MM.1S (cell line): ENCODE measurements at regions not wholly inside any gene's neighbourhood (a gene's known extent, or its start where the extent isn't known, plus 50 kb on each side); places are given as distances from the start of the nearest gene placed in this dataset.

Experiments
- DNase-seq: peaks from one replicate; pipeline ENCODE4 v3.0.0-alpha.2; 2015
- H2AFZ ChIP-seq: fragments of 300-600 bp; sonication (generic); 2 replicates; pipeline ENCODE4 v1.6.0; 2016; ENCODE audit warnings: antibody characterized with exemption, low read length
- H3F3A ChIP-seq: fragments of 300-600 bp; sonication (generic); 2 replicates; pipeline ENCODE4 v1.6.1; 2016; ENCODE audit warnings: mild to moderate bottlenecking, antibody characterized with exemption, low read length, moderate library complexity, mixed read lengths; ENCODE audit not compliant: insufficient read depth
- H3K27ac ChIP-seq: fragments of 300-600 bp; sonication (generic); 2 replicates; pipeline ENCODE4 v1.5.1; 2016; ENCODE audit warnings: mild to moderate bottlenecking, low read length
- H3K27me3 ChIP-seq: fragments of 300-600 bp; sonication (generic); replicated peaks from 2 replicates; pipeline ENCODE4 v1.6.0; 2016; ENCODE audit warnings: low read length; ENCODE audit not compliant: insufficient read depth
- H3K36me3 ChIP-seq: fragments of 300-600 bp; sonication (generic); replicated peaks from 2 replicates; pipeline ENCODE4 v1.6.1; 2016; ENCODE audit warnings: mild to moderate bottlenecking, low read length, mixed read lengths; ENCODE audit not compliant: insufficient read depth
- H3K4me1 ChIP-seq: fragments of 300-600 bp; sonication (generic); 2 replicates; pipeline ENCODE4 v1.6.1; 2016; ENCODE audit warnings: low read length, mixed read lengths
- H3K4me2 ChIP-seq: fragments of 300-600 bp; sonication (generic); 2 replicates; pipeline ENCODE4 v1.6.0; 2016; ENCODE audit warnings: low read depth, low read length
- H3K4me3 ChIP-seq: fragments of 300-600 bp; sonication (generic); 2 replicates; pipeline ENCODE4 v1.5.1; 2016; ENCODE audit warnings: low read length, mixed read lengths
- H3K79me2 ChIP-seq: fragments of 300-600 bp; sonication (generic); 2 replicates; pipeline ENCODE4 v1.6.1; 2016; ENCODE audit warnings: mixed run types, low read length, mixed read lengths
- H3K9ac ChIP-seq: fragments of 300-600 bp; sonication (generic); 2 replicates; pipeline ENCODE4 v1.6.1; 2016; ENCODE audit warnings: low read length, mixed read lengths
- H3K9me2 ChIP-seq: fragments of 300-600 bp; sonication (generic); replicated peaks from 2 replicates; pipeline ENCODE4 v1.6.1; 2016; ENCODE audit warnings: mild to moderate bottlenecking, low read length, mixed read lengths; ENCODE audit not compliant: insufficient read depth
- H3K9me3 ChIP-seq: fragments of 300-600 bp; sonication (generic); replicated peaks from 2 replicates; pipeline ENCODE4 v1.6.1; 2016; ENCODE audit warnings: mild to moderate bottlenecking, low read length, mixed read lengths; ENCODE audit not compliant: insufficient read depth
- H4K20me1 ChIP-seq: fragments of 300-600 bp; sonication (generic); 2 replicates; pipeline ENCODE4 v1.6.1; 2016; ENCODE audit warnings: mild to moderate bottlenecking, low read length, moderate library complexity, mixed read lengths; ENCODE audit not compliant: insufficient read depth
- EZH2 ChIP-seq: fragments of 300-600 bp; sonication (generic); optimal IDR thresholded peaks from 2 replicates; pipeline ENCODE3; 2017; ENCODE audit warnings: low read depth, mild to moderate bottlenecking, antibody characterized with exemption, low read length, mixed read lengths
- EZH2phosphoT487 ChIP-seq: fragments of 300-600 bp; sonication (generic); IDR thresholded peaks from 2 replicates; pipeline ENCODE4 v1.6.1; 2018; ENCODE audit warnings: antibody characterized with exemption, low read length
- TF ChIP-seq, protein P1 (sequence below): fragments of 300-600 bp; sonication (generic); IDR thresholded peaks from 2 replicates; pipeline ENCODE4 v1.5.1; 2016; ENCODE audit warnings: antibody characterized with exemption, low read length, mixed read lengths

DNA sequence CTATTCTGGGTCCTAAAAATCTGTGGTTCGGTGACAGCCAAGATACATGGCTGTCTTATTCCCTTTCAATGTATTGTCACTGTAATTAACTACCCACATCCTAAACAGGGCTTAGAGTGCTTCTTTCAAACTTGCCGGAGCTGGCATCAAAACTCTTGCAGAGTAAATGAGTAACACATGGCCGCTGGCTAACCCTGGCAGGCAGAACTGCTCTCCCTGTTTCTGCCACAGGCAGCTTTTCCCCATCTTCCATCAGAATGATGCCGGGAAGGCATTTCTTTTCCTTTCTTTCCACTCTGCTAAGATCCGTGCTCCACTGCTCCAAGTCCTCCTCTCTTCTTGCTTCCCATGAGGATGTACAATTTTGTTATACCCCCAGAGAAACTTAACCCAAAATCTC, 54.8 kb upstream of the PTPRM start:
- Histone ChIP-seq H3K27me3 (no peaks in the 10 kb centered on the region), H3K9ac (no peak overlapping the region), H3K27ac (no peak overlapping the region), H3K79me2 (no peaks in the 10 kb centered on the region), H3K4me2 (no peak overlapping the region), H3K9me3 (no peaks in the 10 kb centered on the region), H4K20me1 (no peaks in the 10 kb centered on the region), H3K4me1 (no peaks in the 10 kb centered on the region), H3K36me3 (no peaks in the 10 kb centered on the region), H2AFZ (no peak overlapping the region), H3K4me3 (no peak overlapping the region), H3F3A (no peaks in the 10 kb centered on the region), H3K9me2 (no peaks in the 10 kb centered on the region)
- DNase-seq, result no peak
- TF ChIP-seq EZH2phosphoT487 (no peak), EZH2 (no peak)
- TF ChIP-seq, protein P1, sequence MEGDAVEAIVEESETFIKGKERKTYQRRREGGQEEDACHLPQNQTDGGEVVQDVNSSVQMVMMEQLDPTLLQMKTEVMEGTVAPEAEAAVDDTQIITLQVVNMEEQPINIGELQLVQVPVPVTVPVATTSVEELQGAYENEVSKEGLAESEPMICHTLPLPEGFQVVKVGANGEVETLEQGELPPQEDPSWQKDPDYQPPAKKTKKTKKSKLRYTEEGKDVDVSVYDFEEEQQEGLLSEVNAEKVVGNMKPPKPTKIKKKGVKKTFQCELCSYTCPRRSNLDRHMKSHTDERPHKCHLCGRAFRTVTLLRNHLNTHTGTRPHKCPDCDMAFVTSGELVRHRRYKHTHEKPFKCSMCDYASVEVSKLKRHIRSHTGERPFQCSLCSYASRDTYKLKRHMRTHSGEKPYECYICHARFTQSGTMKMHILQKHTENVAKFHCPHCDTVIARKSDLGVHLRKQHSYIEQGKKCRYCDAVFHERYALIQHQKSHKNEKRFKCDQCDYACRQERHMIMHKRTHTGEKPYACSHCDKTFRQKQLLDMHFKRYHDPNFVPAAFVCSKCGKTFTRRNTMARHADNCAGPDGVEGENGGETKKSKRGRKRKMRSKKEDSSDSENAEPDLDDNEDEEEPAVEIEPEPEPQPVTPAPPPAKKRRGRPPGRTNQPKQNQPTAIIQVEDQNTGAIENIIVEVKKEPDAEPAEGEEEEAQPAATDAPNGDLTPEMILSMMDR, result no peak

DNA sequence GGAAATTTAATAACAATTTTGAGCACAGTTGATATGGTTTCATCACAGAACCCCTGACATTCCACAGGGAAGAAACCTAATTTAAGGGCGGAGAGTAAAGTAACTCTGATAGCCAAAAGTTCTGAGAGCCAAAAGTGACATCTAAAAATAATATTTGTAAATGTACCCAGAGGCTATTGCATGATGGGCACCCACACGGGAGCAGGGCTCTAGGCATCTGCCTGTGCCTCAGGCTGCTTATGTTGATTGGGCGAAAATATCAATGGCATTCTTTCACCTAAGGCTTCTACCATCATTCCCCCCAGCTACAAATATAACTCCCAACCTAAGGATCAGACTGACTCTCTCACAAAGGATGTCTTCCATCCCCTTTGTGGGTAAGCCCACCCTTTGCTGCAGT, 54.1 kb upstream of the PTPRM start:
- TF ChIP-seq, protein P1, result no peak
- TF ChIP-seq EZH2, result no peak
- TF ChIP-seq EZH2phosphoT487, result no peak
- Histone ChIP-seq H4K20me1 (no peaks in the 10 kb centered on the region), H3K4me1 (no peaks in the 10 kb centered on the region), H2AFZ (no peak overlapping the region), H3F3A (no peaks in the 10 kb centered on the region), H3K4me3 (no peak overlapping the region), H3K79me2 (no peaks in the 10 kb centered on the region), H3K36me3 (no peaks in the 10 kb centered on the region), H3K27ac (no peak overlapping the region), H3K27me3 (no peaks in the 10 kb centered on the region), H3K9me3 (no peaks in the 10 kb centered on the region), H3K9ac (no peak overlapping the region), H3K9me2 (no peaks in the 10 kb centered on the region), H3K4me2 (no peak overlapping the region)
- no peak for DNase-seq

- H3K4me1 ChIP-seq, result no peaks in the 10 kb centered on the region
- H3K4me3 ChIP-seq, result no peak overlapping the region
- H4K20me1 ChIP-seq, result no peaks in the 10 kb centered on the region
- H3K36me3 ChIP-seq, result no peaks in the 10 kb centered on the region
- no peak overlapping the region for H3K9ac ChIP-seq
- H2AFZ ChIP-seq, result no peak overlapping the region
- no peak overlapping the region for H3K4me2 ChIP-seq
- no peak overlapping the region for H3K27ac ChIP-seq
- H3K9me3 ChIP-seq, result no peaks in the 10 kb centered on the region
- no peaks in the 10 kb centered on the region for H3K9me2 ChIP-seq
- no peaks in the 10 kb centered on the region for H3F3A ChIP-seq
- no peaks in the 10 kb centered on the region for H3K27me3 ChIP-seq
- no peaks in the 10 kb centered on the region for H3K79me2 ChIP-seq
- TF ChIP-seq EZH2phosphoT487 (no peak), EZH2 (no peak)
- TF ChIP-seq, protein P1, result no peak
- no peak for DNase-seq
These were observed 52.2 kb upstream of the PTPRM start for GRCh38 chr18:7514796-7515440.
